Mesendoderm (in vitro differentiated cells): ENCODE measurements at regions not wholly inside any gene's neighbourhood (a gene's known extent, or its start where the extent isn't known, plus 50 kb on each side); places are given as distances from the start of the nearest gene placed in this dataset.
A peak's percentile ranks its signal among the peaks of the same experiment; 100 is the strongest.

Source experiments
- DNase-seq: peaks from one replicate; pipeline ENCODE4 v3.0.0; 2013
- H2AK5ac ChIP-seq: 2 replicates; pipeline ENCODE4 v1.6.1; 2013; ENCODE audit warnings: low read length, inconsistent platforms
- H2BK120ac ChIP-seq: 2 replicates; pipeline ENCODE4 v1.6.1; 2013; ENCODE audit warnings: low read depth, mild to moderate bottlenecking, low read length, moderate library complexity, mixed read lengths
- H2BK15ac ChIP-seq: replicated peaks from 2 replicates; pipeline ENCODE4 v1.6.1; 2013; ENCODE audit warnings: low read depth, mild to moderate bottlenecking, moderate library complexity
- H2BK5ac ChIP-seq: 2 replicates; pipeline ENCODE4 v1.6.1; 2013; ENCODE audit warnings: low read length, inconsistent platforms
- H3K18ac ChIP-seq: 2 replicates; pipeline ENCODE4 v1.6.1; 2013; ENCODE audit warnings: mild to moderate bottlenecking, low read length, mixed read lengths
- H3K23ac ChIP-seq: one replicate; pipeline ENCODE4 v1.6.1; 2013; ENCODE audit warnings: low read length
- H3K27ac ChIP-seq: 2 replicates; pipeline ENCODE4 v1.5.1; 2013; ENCODE audit warnings: low read depth, mild to moderate bottlenecking, inconsistent platforms, low read length, moderate library complexity
- H3K27me3 ChIP-seq: 2 replicates; pipeline ENCODE4 v1.6.1; 2013; ENCODE audit warnings: low read length, control low read depth, mild to moderate bottlenecking, inconsistent platforms; ENCODE audit not compliant: insufficient read depth, poor library complexity
- H3K36me3 ChIP-seq: 2 replicates; pipeline ENCODE4 v1.6.1; 2013; ENCODE audit warnings: low read length, inconsistent platforms; ENCODE audit not compliant: control insufficient read depth, insufficient read depth
- H3K4ac ChIP-seq: one replicate; pipeline ENCODE4 v1.6.1; 2013; ENCODE audit warnings: low read depth, mild to moderate bottlenecking, low read length, moderate library complexity
- H3K4me1 ChIP-seq: 2 replicates; pipeline ENCODE4 v1.6.1; 2013; ENCODE audit warnings: low read depth, low read length, inconsistent platforms; ENCODE audit not compliant: control insufficient read depth
- H3K4me2 ChIP-seq: 2 replicates; pipeline ENCODE4 v1.6.1; 2013; ENCODE audit warnings: low read length
- H3K4me3 ChIP-seq: 2 replicates; pipeline ENCODE4 v1.5.1; 2013; ENCODE audit warnings: mild to moderate bottlenecking, low read length
- H3K56ac ChIP-seq: one replicate; pipeline ENCODE4 v1.6.1; 2013; ENCODE audit warnings: low read length
- H3K79me1 ChIP-seq: 2 replicates; pipeline ENCODE4 v1.6.1; 2013; ENCODE audit warnings: low read length, inconsistent platforms
- H3K79me2 ChIP-seq: 2 replicates; pipeline ENCODE4 v1.6.1; 2013; ENCODE audit warnings: mild to moderate bottlenecking, low read length; ENCODE audit not compliant: control insufficient read depth, insufficient read depth
- H3K9ac ChIP-seq: 2 replicates; pipeline ENCODE4 v1.6.1; 2013; ENCODE audit warnings: low read length, inconsistent platforms
- H4K5ac ChIP-seq: one replicate; pipeline ENCODE4 v1.6.1; 2013; ENCODE audit warnings: low read length
- H4K8ac ChIP-seq: one replicate; pipeline ENCODE4 v1.6.1; 2013; ENCODE audit warnings: low read depth, mild to moderate bottlenecking, control low read depth, low read length, moderate library complexity
- WGBS: extraction: QIAGEN DNeasy Blood & Tissue Kit; methylation state at CpG from one replicate; pipeline ENCODE4 v1.1.7; 2013; ENCODE audit warnings: low lambda C conversion rate, missing lambda C conversion rate; ENCODE audit not compliant: insufficient coverage; ENCODE audit errors: extremely low coverage; 5-methylcytosine and 5-hydroxymethylcytosine counted together

DNA sequence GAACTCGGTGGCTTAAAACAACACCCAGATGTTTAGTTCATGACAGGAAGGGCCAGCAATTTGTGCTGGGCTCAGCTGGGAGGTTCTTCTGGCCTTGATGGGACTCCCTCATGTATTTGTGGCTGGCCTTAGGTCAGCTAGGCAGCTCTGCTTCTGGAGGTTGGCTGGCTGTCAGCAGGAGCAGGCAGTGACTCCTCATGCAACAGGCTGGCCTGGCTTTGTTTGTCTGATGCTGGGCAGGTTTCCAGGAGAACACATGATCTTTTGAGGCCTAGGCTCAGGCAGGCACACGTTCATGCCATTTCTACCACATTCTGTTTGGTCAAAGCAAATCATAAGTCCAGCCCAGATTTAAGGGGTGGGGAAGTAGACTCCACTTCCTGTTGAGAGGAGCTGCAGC lies 571.2 kb downstream of the TBC1D22A start:
- WGBS: no CpG with 5 or more reads among the region's 2 CpGs
- Histone ChIP-seq H3K4me3 (no peak overlapping the region), H3K27ac (no peak overlapping the region)

GRCh38 chr22:47332246-47332980 lies 570.0 kb downstream of the TBC1D22A start:
- Histone ChIP-seq H3K27ac (no peak overlapping the region), H3K4me3 (no peak overlapping the region), H3K27me3 (no peaks in the 10 kb centered on the region), H3K9ac (no peak overlapping the region), H2BK15ac (no peak overlapping the region), H2BK120ac (no peak overlapping the region), H2AK5ac (no peak overlapping the region), H3K4me1 (no peaks in the 10 kb centered on the region), H3K18ac (no peak overlapping the region), H3K56ac (no peak overlapping the region), H3K79me2 (no peaks in the 10 kb centered on the region), H4K5ac (no peak overlapping the region), H3K4me2 (no peak overlapping the region), H3K4ac (no peak overlapping the region), H3K23ac (no peak overlapping the region), H3K79me1 (no peaks in the 10 kb centered on the region), H2BK5ac (no peak overlapping the region), H4K8ac (no peak overlapping the region), H3K36me3 (no peaks in the 10 kb centered on the region)
- no CpG with 5 or more reads among the region's 14 CpGs for WGBS
- no peak for DNase-seq

More for the DNA sequence above, 571.2 kb downstream of the TBC1D22A start:
- Histone ChIP-seq H4K8ac (no peak overlapping the region), H3K56ac (no peak overlapping the region), H4K5ac (no peak overlapping the region), H2BK120ac (no peak overlapping the region), H3K79me2 (no peaks in the 10 kb centered on the region), H2BK5ac (no peak overlapping the region), H3K18ac (no peak overlapping the region), H3K9ac (no peak overlapping the region), H2AK5ac (no peak overlapping the region), H3K36me3 (no peaks in the 10 kb centered on the region), H3K23ac (no peak overlapping the region), H3K4ac (no peak overlapping the region), H2BK15ac (no peak overlapping the region), H3K79me1 (no peaks in the 10 kb centered on the region), H3K4me1 (no peaks in the 10 kb centered on the region), H3K27me3 (no peaks in the 10 kb centered on the region), H3K4me2 (no peak overlapping the region)
- no peak for DNase-seq

GRCh38 chr22:47331750-47332149 lies 569.3 kb downstream of the TBC1D22A start:
- H3K4ac ChIP-seq: no peak overlapping the region
- H2BK120ac ChIP-seq: no peak overlapping the region
- no peak for DNase-seq
- no peak overlapping the region for H3K18ac ChIP-seq
- no peaks in the 10 kb centered on the region for H3K79me1 ChIP-seq
- no peak overlapping the region for H4K8ac ChIP-seq
- no peak overlapping the region for H2BK5ac ChIP-seq
- H3K56ac ChIP-seq: no peak overlapping the region
- no peaks in the 10 kb centered on the region for H3K4me1 ChIP-seq
- H2AK5ac ChIP-seq: no peak overlapping the region
- H3K4me2 ChIP-seq: no peak overlapping the region
- H3K79me2 ChIP-seq: no peaks in the 10 kb centered on the region
- no peaks in the 10 kb centered on the region for H3K36me3 ChIP-seq
- no peak overlapping the region for H2BK15ac ChIP-seq
- H4K5ac ChIP-seq: no peak overlapping the region
- no peaks in the 10 kb centered on the region for H3K27me3 ChIP-seq
- no peak overlapping the region for H3K4me3 ChIP-seq
- H3K27ac ChIP-seq: no peak overlapping the region
- no peak overlapping the region for H3K23ac ChIP-seq
- H3K9ac ChIP-seq: no peak overlapping the region
- no CpG with 5 or more reads among the region's 8 CpGs for WGBS

- Histone ChIP-seq H3K27me3 (no peaks in the 10 kb centered on the region), H3K18ac (no peak overlapping the region), H3K9ac (no peak overlapping the region), H3K4ac (no peak overlapping the region), H3K36me3 (no peaks in the 10 kb centered on the region), H2BK5ac (no peak overlapping the region), H3K4me2 (no peak overlapping the region), H3K79me2 (no peaks in the 10 kb centered on the region), H2BK15ac (no peak overlapping the region), H2AK5ac (no peak overlapping the region), H3K79me1 (no peaks in the 10 kb centered on the region), H4K8ac (no peak overlapping the region), H3K23ac (no peak overlapping the region), H4K5ac (no peak overlapping the region), H3K27ac (no peak overlapping the region), H3K56ac (no peak overlapping the region), H3K4me1 (no peaks in the 10 kb centered on the region), H2BK120ac (no peak overlapping the region), H3K4me3 (peak overlapping the region; percentile 12)
- no peak for DNase-seq
- no CpG with 5 or more reads among the region's 18 CpGs for WGBS
Measured at GRCh38 chr22:47329727-47330650, 567.5 kb downstream of the TBC1D22A start.

DNA sequence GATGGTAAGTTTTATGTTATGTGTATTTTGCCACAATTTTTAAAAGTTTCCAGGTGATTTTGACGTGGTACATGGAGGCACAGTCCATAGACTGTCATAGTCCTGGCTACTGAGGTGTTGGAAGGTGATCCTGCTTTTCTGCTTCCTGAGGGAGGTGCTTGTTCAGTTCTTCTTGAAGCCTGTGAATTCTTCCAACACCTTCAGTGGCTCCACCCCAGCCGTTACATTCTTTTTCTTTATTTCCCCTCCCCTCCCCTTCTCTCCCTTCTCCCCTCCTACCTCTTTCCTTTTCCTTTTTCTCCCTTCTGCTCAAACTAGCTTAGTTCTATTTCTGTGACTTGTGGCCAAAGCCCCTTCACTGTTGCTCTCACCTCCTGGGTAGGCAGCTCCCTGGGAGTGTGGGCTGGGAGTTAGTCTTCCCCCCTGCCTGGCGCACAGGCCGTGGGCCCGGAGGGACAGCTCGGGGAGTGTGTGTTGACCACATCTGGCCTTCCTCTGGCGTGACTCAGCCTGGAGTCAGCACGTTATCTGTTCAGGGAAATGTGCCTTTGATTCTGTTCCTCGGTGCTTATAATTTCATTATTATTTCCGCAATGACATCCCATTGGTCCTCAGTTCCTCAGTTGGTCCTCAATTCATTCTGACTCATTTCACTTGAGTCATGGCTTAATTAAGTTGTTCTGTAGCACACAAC lies 566.2 kb downstream of the TBC1D22A start:
- Histone ChIP-seq H2BK15ac (no peak overlapping the region), H3K27ac (no peak overlapping the region), H4K5ac (no peak overlapping the region), H3K18ac (no peak overlapping the region), H2AK5ac (no peak overlapping the region), H3K56ac (no peak overlapping the region), H3K4me3 (no peak overlapping the region), H3K79me2 (no peaks in the 10 kb centered on the region), H2BK5ac (no peak overlapping the region), H3K79me1 (no peaks in the 10 kb centered on the region), H3K23ac (no peak overlapping the region), H3K36me3 (no peaks in the 10 kb centered on the region), H3K4me1 (no peaks in the 10 kb centered on the region), H2BK120ac (no peak overlapping the region), H3K4ac (no peak overlapping the region), H4K8ac (no peak overlapping the region), H3K9ac (no peak overlapping the region), H3K4me2 (no peak overlapping the region), H3K27me3 (no peaks in the 10 kb centered on the region)
- no peak for DNase-seq
- WGBS: no CpG with 5 or more reads among the region's 10 CpGs
